ENCODE measurements at regions not wholly inside any gene's neighbourhood (a gene's known extent, or its start where the extent isn't known, plus 50 kb on each side); places are given as distances from the start of the nearest gene placed in this dataset.

- TF ChIP-seq JUND (IDR thresholded peaks at IDR 0.05) (no peak), EGR1 (IDR thresholded peaks at IDR 0.05; ENCODE audit: low read depth in 2 of 2) (no peak), TAF1 (conservative IDR thresholded peaks at IDR 0.05) (no peak), SP1 (IDR thresholded peaks at IDR 0.05) (no peak), FOXA1 (IDR thresholded peaks at IDR 0.05) (no peak)
- TF ChIP-seq, protein P1, sequence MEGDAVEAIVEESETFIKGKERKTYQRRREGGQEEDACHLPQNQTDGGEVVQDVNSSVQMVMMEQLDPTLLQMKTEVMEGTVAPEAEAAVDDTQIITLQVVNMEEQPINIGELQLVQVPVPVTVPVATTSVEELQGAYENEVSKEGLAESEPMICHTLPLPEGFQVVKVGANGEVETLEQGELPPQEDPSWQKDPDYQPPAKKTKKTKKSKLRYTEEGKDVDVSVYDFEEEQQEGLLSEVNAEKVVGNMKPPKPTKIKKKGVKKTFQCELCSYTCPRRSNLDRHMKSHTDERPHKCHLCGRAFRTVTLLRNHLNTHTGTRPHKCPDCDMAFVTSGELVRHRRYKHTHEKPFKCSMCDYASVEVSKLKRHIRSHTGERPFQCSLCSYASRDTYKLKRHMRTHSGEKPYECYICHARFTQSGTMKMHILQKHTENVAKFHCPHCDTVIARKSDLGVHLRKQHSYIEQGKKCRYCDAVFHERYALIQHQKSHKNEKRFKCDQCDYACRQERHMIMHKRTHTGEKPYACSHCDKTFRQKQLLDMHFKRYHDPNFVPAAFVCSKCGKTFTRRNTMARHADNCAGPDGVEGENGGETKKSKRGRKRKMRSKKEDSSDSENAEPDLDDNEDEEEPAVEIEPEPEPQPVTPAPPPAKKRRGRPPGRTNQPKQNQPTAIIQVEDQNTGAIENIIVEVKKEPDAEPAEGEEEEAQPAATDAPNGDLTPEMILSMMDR (IDR thresholded peaks at IDR 0.05; ENCODE audit: low read depth, low read length, missing input control) = no peak
- TF ChIP-seq, protein P2, sequence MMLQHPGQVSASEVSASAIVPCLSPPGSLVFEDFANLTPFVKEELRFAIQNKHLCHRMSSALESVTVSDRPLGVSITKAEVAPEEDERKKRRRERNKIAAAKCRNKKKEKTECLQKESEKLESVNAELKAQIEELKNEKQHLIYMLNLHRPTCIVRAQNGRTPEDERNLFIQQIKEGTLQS (IDR thresholded peaks at IDR 0.05) = no peak
- TF ChIP-seq, protein P3, sequence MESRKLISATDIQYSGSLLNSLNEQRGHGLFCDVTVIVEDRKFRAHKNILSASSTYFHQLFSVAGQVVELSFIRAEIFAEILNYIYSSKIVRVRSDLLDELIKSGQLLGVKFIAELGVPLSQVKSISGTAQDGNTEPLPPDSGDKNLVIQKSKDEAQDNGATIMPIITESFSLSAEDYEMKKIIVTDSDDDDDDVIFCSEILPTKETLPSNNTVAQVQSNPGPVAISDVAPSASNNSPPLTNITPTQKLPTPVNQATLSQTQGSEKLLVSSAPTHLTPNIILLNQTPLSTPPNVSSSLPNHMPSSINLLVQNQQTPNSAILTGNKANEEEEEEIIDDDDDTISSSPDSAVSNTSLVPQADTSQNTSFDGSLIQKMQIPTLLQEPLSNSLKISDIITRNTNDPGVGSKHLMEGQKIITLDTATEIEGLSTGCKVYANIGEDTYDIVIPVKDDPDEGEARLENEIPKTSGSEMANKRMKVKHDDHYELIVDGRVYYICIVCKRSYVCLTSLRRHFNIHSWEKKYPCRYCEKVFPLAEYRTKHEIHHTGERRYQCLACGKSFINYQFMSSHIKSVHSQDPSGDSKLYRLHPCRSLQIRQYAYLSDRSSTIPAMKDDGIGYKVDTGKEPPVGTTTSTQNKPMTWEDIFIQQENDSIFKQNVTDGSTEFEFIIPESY (IDR thresholded peaks at IDR 0.05) = no peak
- TF ChIP-seq, protein P4, sequence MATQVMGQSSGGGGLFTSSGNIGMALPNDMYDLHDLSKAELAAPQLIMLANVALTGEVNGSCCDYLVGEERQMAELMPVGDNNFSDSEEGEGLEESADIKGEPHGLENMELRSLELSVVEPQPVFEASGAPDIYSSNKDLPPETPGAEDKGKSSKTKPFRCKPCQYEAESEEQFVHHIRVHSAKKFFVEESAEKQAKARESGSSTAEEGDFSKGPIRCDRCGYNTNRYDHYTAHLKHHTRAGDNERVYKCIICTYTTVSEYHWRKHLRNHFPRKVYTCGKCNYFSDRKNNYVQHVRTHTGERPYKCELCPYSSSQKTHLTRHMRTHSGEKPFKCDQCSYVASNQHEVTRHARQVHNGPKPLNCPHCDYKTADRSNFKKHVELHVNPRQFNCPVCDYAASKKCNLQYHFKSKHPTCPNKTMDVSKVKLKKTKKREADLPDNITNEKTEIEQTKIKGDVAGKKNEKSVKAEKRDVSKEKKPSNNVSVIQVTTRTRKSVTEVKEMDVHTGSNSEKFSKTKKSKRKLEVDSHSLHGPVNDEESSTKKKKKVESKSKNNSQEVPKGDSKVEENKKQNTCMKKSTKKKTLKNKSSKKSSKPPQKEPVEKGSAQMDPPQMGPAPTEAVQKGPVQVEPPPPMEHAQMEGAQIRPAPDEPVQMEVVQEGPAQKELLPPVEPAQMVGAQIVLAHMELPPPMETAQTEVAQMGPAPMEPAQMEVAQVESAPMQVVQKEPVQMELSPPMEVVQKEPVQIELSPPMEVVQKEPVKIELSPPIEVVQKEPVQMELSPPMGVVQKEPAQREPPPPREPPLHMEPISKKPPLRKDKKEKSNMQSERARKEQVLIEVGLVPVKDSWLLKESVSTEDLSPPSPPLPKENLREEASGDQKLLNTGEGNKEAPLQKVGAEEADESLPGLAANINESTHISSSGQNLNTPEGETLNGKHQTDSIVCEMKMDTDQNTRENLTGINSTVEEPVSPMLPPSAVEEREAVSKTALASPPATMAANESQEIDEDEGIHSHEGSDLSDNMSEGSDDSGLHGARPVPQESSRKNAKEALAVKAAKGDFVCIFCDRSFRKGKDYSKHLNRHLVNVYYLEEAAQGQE (IDR thresholded peaks at IDR 0.05) = no peak
- TF ChIP-seq, protein P5, sequence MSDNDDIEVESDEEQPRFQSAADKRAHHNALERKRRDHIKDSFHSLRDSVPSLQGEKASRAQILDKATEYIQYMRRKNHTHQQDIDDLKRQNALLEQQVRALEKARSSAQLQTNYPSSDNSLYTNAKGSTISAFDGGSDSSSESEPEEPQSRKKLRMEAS (IDR thresholded peaks at IDR 0.05) = no peak
Observed at GRCh38 chr3:110955301-110955880, 116.2 kb upstream of the NECTIN3 start.
